Activated CD4-positive, CD25-positive, alpha-beta regulatory T cell (primary cell): ENCODE measurements at regions not wholly inside any gene's neighbourhood (a gene's known extent, or its start where the extent isn't known, plus 50 kb on each side); places are given as distances from the start of the nearest gene placed in this dataset.
"Not testable (repeated sequence)": the region's sequence is repeated elsewhere in the genome, so short reads cannot be mapped to it uniquely, and the experiment has no call there.

ENCODE experiments used
- DNase-seq, 4 experiments: peaks; one replicate each; lab custom pipeline; 2025; lab: John Stamatoyannopoulos, UW

DNA sequence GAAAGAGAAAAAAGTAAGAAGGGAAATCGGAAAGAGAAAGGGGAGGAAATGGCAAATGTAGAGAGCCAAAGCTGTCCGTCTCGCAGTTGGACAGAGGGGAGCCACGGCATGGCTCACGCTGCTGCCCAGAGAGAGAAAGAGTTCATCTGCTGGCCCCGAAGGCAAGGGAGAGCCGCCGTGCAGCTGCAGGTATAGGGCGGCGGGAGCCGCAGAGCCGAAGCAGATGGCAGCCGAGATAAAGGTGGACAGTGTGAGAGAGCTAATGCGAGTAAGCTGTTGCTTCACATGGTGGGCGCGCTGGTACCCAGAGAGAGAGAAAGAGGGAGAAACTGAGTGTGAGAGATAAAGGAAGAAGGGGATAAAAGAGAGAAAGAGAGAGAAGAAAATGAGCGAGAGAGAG is 188.4 kb upstream of the PPP1R26 start:
- no peak for DNase-seq

DNA sequence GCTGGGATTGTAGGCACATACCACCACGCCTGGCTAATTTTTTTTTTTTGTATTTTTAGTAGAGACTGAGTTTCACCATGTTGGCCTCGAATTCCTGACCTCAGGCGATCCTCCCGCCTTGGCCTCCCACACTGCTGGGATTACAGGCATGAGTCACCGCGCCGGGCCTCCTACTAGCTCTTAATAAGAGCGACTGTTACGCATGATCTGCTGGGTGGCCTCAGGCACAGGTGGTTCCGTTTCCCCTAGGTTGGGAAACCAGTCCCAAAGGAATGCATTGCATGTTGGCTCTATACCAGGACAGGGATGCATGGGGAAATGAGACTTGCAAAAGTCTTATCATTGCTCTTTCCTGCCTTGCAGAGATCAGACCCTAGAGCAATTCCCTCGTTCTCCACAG is 184.7 kb upstream of the PPP1R26 start:
- DNase-seq = no peak

DNA sequence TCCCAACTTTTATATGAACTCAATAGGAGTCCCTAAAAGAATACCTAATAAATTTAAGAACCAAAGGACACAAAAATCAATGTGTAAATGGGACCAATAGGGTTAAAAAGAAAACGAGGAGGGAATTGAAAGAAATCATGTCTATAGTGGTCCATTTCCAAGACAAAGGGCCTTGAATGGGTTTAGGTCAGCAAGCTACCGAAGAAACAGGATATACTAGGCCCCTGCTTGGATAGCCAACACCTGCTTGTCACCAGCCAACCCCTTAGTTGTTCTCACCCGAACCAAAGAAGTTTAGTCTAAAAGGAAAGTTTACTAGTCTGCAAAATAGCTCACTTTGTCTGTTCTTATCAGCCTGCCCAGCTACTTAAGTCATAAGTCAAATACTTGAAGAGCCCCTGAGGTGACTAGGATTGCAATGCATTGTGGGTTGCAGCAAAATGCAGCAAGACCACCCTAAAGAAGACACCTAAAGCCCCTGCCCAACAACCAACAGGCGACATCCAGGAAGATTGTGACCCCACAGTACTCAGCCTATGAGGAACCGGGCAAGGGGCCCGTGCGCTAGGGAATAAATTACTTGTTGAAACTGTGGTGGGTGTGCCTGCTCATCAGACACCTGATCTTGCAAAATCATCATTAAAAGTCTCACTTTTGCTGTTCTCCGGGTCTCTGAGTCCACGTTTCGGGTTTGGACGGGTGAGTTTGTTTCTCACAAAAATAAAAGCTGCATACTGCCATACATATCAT is 183.9 kb upstream of the PPP1R26 start:
- DNase-seq = no peak

DNA sequence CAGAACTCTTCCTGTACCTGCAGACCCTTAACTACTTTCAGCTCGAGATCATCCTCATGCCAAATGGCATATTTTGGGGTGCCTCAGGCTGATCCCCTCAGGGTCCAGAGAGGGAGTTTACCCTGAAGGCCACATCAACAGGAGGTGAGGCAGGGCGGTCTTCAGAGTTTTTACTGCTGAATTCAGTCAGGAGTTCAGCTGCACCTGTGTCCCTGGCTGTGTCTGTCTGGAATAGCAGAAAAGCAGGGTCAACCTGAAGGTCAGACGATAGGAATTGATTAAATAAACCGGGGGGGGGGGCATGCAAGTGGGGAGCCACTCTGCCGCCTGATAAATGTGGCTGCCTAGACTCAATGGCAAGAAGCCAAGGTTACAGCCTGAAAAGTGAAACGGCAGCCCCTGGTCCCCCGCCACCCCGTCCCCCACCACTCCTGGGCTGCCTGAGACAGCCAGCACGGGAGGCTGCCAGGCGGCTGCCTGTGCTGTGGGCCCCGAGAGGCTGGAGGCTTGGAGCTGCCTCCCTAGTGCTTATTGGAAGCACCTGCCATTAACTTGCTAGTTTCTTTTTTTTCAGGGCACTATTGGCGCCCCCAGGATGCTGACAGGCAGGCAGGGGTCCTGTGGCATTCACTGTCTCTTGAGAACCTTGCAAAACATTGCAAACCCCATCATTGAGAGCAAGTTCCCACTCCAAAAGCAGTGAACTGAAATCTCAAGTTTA is 182.7 kb upstream of the PPP1R26 start:
- no peak for DNase-seq

DNA sequence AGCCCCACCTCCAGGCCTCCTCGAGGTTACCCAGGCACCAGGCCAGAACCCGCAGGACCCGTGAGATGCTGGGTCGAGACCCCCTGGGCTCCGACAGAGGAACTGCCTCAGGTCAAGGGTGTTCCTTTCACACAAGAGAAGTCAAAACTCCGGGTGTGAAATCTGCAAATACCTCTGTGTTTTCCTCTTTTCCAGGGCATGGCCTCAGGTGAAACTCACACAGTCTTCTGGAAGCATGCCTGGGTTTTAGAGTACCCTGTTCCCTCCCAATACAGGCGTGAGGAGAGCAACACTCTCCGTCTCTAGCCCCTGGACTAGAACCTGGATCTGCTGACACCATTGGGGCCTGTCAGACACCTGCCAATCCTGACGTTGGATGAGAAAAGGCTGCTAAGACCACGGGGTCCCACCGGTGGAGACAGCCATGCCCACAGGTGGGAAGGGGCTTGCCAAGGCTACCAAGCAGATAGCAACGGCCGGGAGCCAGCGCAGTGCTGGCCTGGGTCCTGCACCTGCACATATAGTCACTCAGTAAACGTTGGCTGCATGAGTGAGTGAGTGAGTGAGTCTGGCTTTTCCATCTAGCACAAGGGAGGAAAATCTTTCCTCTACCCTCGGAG is 182.0 kb upstream of the PPP1R26 start:
- DNase-seq = no peak

DNA sequence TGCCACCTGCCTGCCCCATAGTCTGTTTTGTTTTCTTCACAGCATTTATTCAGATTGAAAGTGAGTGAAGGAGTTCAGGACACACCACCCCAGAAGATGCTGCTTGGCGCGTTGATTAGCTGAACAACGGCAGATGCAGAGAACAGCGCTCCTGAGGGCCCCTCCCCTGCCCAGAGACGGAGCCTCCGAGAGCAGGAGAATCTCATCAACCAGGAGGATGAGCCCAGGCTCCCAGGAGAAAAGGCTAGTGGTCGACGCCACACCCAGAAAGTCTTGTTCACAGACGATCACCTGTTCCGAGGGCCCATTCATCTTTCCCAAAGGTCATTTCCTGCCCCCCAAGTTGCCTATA is 180.4 kb upstream of the PPP1R26 start:
- DNase-seq = no peak

DNA sequence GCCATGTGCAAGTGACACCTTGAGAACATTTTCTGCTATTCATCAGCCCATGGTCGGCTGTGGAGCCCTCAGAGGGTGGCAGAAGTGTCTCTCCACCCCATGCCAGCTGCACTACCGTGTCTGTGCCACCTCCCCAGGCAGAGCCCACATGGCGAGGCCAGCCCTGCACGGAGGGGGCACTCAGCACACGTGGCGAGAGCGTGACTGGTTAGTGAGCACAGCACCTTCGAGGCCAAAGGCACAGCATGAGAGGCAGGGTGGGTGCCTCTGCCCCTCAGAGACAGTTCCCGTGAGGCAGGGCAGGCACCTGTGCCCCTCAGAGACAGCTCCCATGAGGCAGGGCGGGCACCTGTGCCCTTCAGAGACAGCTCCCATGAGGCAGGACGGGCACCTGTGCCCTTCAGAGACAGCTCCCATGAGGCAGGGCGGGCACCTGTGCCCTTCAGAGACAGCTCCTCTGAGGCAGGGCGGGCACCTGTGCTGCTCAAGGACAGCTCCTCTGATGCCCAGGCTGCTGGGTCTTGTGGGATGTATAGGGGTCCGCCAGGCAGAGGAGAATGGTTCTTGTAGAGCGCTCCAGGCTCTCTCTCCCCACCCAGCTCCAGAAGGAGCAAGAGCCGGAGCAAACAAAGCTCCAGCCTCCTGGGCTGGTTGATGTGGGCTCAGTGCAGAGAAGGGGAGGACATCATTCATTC is 179.8 kb upstream of the PPP1R26 start:
- no peak for DNase-seq

DNA sequence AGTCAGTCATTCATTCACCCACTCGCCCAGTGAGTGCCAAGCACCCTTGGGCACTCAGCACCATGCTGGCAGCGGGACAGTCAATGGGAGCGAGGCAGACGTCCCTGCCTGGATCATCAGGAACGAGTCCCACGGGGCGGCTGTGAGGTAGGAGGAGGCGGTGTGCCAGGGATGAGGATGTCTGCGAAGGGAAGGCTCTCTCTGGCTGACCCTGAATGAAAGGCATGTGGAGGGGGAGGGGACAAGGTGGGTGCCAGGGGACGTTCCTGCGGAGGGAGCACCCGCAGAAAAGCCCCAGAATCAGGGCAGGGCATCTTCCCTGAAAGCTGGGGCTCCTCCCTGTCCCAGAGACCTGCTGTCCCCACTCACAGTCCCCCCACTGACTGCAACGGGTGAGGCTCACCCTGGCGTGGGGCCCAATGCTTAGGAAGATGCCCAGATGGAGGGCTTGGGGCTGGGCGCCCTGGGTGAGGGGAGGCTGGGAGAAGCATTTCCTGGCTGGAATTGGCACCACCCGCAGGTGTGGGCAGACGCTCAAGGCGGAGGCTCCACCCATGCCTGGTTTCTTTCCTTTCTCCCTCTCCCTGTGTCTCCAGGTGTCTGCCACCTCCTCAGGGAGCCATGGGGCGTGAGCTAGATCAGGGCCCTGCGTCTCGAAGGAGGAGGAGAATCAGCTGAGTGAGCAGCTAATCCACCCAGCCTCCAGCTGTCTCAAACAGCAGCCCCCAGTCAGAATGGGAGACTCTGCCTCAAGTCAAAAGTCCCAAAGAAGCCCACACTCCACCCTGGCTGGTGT is 179.0 kb upstream of the PPP1R26 start:
- no peak for DNase-seq

DNA sequence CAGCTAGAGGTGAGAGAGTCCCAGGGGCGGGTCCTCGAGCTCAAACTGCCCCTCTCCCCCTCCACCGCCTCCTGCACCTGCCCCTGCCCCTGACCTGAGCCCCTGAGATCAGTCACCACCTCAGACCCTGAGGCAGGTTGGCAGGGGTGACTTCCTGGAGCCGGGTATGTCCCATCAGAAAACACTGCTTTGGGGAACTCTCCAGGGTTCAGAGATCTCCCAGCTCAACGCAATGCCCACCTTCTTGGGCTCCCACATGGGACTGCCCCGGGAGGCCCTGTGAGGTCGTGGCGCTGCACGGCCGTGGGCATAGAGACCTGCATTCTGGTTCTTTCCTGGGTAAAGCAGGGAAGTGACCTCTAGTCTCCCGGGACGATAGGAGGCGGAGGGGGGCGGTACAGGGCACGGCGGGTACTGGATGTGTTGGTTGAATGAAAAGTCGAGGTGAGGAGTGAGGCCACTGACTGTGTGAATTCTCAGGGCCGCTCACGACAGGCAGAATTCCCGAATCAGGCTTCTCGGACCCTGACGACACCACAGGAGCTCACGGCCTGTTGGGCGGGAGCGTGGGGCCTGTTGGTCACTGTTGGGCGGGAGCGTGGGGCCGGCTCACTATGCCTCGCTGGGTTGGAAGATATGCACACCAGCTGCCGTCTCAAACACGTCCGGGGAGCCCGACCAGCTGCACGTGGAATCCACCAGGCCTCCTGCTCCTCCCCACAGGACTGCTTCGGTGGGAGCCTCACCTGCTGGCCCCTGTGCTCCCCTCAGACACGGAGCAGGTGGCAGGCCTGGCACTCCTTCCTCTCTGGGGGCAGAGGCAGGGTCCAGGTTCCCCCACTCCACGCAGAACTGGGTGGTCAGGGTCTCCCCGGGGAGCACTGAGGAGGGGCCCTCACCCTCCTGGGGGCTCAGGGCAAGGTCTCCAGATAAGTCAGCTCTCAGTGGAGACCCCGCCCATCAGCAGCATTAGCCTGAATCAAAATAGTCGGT is 178.0 kb upstream of the PPP1R26 start:
- no peak for DNase-seq

DNA sequence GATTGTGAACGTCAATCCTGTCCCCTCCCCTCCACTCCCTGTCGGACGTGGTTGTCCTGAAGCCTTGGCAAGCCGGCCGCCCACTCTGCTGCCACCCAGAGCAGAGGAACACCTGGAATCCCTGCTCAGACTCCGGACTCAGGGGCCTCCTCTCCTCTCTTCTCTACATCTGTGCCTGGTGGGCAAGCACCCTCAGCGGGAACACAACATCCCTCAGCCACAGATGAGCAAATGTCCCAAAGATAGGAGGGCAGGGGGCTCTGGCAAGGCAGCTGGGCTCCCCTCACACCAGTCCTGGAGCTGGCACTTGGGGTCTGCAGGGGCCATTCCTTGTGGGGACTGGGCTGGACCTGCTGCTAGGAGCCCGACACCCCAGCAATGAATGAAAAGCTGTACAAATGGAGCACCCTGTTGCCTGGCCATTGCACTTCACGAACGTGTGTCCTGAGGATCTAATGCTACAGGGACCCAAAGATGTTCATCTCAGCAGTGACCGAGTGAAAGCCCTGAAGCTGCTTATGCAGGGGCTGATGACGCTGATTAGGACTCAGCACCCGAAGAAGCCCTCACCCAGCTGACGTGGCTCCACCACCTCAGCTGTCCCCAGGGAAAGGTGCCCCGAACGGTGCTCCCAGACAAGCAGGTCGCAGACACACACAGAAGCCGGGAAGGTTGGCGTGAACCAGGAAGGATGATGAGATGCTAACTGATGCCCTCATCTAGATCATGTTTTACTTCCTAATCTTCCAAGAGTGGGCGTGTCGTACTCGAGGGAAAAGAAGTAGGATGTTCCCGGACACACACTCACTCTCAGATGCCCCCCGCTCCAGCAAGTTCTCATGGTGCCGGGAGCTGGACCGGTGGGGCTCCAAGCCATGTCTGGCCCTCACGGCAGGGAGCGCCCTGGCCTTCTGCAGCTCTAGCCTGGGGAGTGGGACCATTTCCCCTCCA is 177.0 kb upstream of the PPP1R26 start:
- no peak for DNase-seq

DNA sequence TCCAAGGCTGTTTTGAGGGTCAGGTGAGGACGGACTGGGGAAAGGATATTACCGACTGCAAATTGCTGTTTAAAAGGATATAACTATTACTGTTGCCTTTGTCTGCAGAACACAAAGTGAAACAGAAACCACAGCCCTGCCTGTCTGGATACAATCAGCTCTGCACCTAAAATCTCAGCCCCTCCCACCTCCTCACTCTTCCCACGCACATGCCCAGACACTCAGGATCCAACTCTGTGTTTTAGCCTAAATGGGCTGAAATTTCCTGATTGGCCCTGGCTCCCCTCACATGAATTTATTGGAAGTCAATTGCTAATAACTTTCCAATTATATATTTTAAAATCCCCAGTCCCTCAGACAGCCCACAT is 176.3 kb upstream of the PPP1R26 start:
- no peak for DNase-seq

DNA sequence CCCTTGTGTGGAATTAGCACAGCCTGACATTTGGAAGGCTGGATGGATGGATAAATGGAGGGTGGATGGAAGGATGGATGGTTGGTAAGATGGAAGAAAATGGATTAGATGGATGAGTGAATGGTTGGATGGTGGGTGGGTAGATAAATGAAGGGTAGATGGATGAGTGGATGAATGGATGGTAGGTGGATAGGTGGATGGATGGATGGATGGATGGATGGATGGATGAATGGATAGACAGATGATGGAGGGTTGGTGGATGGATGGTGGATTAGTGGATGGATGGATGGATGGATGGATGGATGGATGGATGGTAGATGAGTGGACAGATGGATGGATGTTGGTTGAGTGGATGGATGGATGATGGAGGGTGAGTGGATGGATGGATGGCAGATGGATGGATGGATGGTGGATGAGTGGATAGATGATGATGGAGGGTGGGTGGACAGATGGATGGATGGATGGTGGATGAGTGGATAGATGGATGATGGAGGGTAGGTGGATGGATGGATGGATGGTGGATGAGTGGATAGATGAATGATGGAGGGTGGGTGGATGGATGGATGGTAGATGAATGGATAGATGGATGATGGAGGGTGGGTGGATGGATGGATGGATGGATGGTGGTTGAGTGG is 175.6 kb upstream of the PPP1R26 start:
- DNase-seq = no peak

DNA sequence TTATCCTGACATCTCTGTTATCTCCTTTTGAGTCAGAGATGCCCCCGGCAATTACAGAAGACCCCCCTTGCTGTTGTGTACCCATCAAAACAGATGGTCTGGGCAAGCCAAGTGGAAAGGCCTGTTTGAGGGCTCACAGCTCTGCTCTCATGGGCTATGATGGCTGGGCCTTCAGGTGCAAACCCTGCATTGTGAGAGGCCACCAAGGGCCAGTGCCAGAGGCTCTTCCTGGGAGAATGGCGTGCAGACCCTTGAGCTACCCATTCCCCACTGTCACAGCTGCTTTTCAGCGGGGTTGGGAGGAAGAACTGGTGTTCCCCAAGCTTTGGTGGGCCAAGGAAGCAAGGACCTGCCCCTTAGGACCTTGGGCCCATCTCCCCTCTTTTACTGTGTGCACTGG is 174.7 kb upstream of the PPP1R26 start:
- DNase-seq = no peak

DNA sequence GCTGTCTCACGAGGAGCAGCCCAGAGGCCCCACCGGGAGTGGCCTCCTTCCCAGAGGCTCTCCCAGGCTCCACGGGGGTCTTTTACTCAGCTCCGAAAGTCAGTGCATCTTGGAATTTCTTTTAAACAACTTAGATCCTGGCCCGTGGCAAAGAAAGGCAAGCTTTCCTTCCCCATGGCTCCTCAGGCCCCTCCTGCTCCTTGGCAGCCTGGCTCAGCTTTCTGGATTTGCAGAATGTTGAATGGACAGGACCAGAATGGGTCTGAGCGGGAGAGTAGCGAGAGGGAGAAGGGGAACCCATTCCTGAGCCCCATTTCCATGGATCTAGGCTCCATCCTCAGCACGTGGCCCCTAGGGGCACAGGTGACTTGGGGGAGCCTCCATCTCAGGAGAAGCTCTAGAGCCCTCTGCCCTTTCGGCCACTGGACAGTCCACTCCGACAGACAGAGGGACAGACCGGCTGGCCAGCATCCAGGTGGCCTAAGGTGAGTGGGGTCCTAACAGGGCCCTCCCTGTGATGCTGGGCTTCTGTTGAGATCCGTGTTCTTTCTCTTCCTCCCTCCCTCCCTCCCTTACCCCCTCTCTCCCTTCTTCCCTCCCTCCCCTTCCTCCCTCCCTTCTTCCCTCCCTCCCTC is 173.9 kb upstream of the PPP1R26 start:
- DNase-seq = no peak

DNA sequence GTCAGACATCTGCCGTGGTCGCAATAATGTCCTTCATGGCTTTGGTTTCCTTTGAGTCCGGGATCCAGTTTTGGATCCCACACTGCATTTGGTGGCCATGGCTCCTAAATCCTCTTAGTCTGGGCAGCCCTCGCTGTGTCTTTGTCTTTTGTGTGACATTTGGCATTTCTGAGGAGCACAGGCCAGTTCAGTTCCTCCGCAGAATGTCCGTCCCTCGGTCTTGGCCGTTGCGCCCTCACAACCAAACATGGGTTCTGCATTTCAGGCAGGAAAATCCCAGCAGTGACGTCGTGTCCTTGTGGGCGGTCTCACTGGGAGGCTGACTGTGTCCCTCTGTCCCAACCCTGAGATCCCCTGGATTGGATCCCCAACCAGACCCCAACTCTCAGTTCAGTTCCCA is 172.9 kb upstream of the PPP1R26 start:
- DNase-seq = no peak

DNA sequence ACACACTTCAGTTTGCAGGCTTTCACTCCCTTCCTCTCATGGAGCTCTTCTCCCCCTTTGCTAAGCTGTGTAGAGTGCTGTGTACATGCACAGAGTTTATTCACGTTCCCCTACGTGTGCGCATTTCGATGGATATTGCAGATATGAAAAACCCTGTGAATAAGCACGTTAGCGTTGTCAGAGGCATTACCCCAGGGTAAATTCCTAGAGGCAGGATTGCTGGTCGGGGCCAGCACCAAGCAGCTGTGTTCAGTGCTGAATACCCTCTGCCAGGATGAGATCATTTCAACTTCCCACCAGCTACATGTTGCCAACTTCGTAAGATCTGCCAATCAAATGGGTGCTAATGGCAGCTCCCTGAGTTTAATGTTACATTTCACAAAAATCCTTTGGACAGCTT is 172.3 kb upstream of the PPP1R26 start:
- no peak for DNase-seq

DNA sequence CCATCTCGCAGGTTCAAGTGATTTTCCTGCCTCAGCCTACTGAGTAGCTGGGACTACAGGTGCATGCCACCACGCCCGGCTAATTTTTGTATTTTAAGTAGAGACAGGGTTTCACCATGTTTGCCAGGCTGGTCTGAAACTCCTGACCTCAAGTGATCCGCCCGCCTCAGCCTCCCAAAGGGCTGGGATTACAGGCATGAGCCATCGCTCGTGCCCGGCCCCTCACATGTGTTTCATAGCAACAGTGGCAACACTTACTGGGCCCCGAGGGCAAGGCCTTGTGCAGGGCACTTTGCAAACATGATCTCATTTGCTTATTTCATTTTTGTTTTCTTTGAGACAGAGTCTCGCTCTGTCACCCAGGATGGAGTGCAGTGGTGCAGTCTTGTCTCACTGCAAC is 171.7 kb upstream of the PPP1R26 start:
- DNase-seq = not testable (repeated sequence)
